Neural cell (in vitro differentiated cells): ENCODE measurements at regions not wholly inside any gene's neighbourhood (a gene's known extent, or its start where the extent isn't known, plus 50 kb on each side); places are given as distances from the start of the nearest gene placed in this dataset.

Experiments
- H2AFZ ChIP-seq: fragments of 200-600, 300-800 bp; sonication (generic), shearing (Covaris generic); 2 replicates; pipeline ENCODE4 v1.6.0; 2014; ENCODE audit warnings: low read depth, mild to moderate bottlenecking, antibody characterized with exemption, low read length, moderate library complexity
- H3F3A ChIP-seq: fragments of 200-600 bp; shearing (Covaris generic); 2 replicates; pipeline ENCODE4 v1.6.1; 2016; ENCODE audit warnings: mild to moderate bottlenecking, moderate library complexity, mixed read lengths, antibody characterized with exemption, low read length; ENCODE audit not compliant: insufficient read depth, poor library complexity, severe bottlenecking
- H3K27ac ChIP-seq: fragments of 200-600, 300-800 bp; sonication (generic), shearing (Covaris generic); 2 replicates; pipeline ENCODE4 v1.5.1; 2014; ENCODE audit warnings: mild to moderate bottlenecking, low read length, moderate library complexity
- H3K27me3 ChIP-seq: fragments of 300-800, 200-600 bp; sonication (generic), shearing (Covaris generic); 2 replicates; pipeline ENCODE4 v1.6.0; 2014; ENCODE audit warnings: mild to moderate bottlenecking, low read depth, low read length, moderate library complexity; ENCODE audit not compliant: insufficient read depth
- H3K36me3 ChIP-seq: fragments of 300-800, 200-600 bp; sonication (generic), shearing (Covaris generic); 2 replicates; pipeline ENCODE4 v1.5.1; 2014; ENCODE audit warnings: mild to moderate bottlenecking, antibody characterized with exemption, low read length, moderate library complexity; ENCODE audit not compliant: insufficient read depth
- H3K4me2 ChIP-seq: fragments of 300-800, 200-600 bp; sonication (generic), shearing (Covaris generic); 2 replicates; pipeline ENCODE4 v1.6.0; 2014; ENCODE audit warnings: mild to moderate bottlenecking, low read length
- H3K4me3 ChIP-seq: fragments of 300-800, 200-600 bp; sonication (generic), shearing (Covaris generic); 2 replicates; pipeline ENCODE4 v1.5.1; 2014; ENCODE audit warnings: mild to moderate bottlenecking, low read length, moderate library complexity
- H3K79me2 ChIP-seq: fragments of 200-600 bp; shearing (Covaris generic); replicated peaks from 2 replicates; pipeline ENCODE4 v1.6.0; 2014; ENCODE audit warnings: mild to moderate bottlenecking, low read length, moderate library complexity; ENCODE audit not compliant: insufficient read depth
- H3K9ac ChIP-seq: fragments of 300-800, 200-600 bp; sonication (generic), shearing (Covaris generic); 2 replicates; pipeline ENCODE4 v1.6.1; 2016; ENCODE audit warnings: mild to moderate bottlenecking, low read length, mixed read lengths
- H3K9me2 ChIP-seq: fragments of 200-600 bp; shearing (Covaris generic); 2 replicates; pipeline ENCODE4 v1.6.1; 2016; ENCODE audit warnings: mild to moderate bottlenecking, low read length, mixed read lengths; ENCODE audit not compliant: insufficient read depth
- H3K9me3 ChIP-seq: fragments of 200-600, 300-800 bp; sonication (generic), shearing (Covaris generic); 2 replicates; pipeline ENCODE4 v1.6.1; 2016; ENCODE audit warnings: mild to moderate bottlenecking, mixed run types, low read length, moderate library complexity, mixed read lengths
- H4K20me1 ChIP-seq: fragments of 200-600 bp; shearing (Covaris generic); 2 replicates; pipeline ENCODE4 v1.6.1; 2016; ENCODE audit warnings: mild to moderate bottlenecking, mixed run types; ENCODE audit not compliant: insufficient read depth
- EP300 ChIP-seq: fragments of 450-650 bp; conservative IDR thresholded peaks from 2 replicates; pipeline ENCODE4 v1.6.1; 2014; ENCODE audit warnings: antibody characterized with exemption, mild to moderate bottlenecking, moderate library complexity; ENCODE audit not compliant: poor library complexity, severe bottlenecking
- EZH2 ChIP-seq: fragments of 200-600, 300-800 bp; shearing (Covaris generic), sonication (generic); IDR thresholded peaks from 2 replicates; pipeline ENCODE4 v1.6.1; 2014; ENCODE audit warnings: antibody characterized with exemption, low read length, borderline replicate concordance, mild to moderate bottlenecking; ENCODE audit not compliant: insufficient read depth, poor library complexity, severe bottlenecking
- MXI1 ChIP-seq: fragments of 450-650 bp; conservative IDR thresholded peaks from 2 replicates; pipeline ENCODE4 v1.6.1; 2014; ENCODE audit warnings: antibody characterized with exemption, mild to moderate bottlenecking; ENCODE audit not compliant: poor library complexity, severe bottlenecking
- POLR2AphosphoS5 ChIP-seq: IDR thresholded peaks from 2 replicates; pipeline ENCODE4 v1.6.1; 2012
- RAD21 ChIP-seq: fragments of 450-650 bp; conservative IDR thresholded peaks from 2 replicates; pipeline ENCODE4 v1.6.1; 2014; ENCODE audit warnings: antibody characterized with exemption, mild to moderate bottlenecking, moderate library complexity
- SMC3 ChIP-seq: fragments of 450-650 bp; conservative IDR thresholded peaks from 2 replicates; pipeline ENCODE4 v1.6.1; 2014; ENCODE audit warnings: antibody characterized with exemption, mild to moderate bottlenecking, moderate library complexity; ENCODE audit not compliant: poor library complexity
- TAF1 ChIP-seq: IDR thresholded peaks from 2 replicates; pipeline ENCODE4 v1.6.1; 2012; ENCODE audit warnings: low read depth
- TF ChIP-seq, protein P1 (sequence below): IDR thresholded peaks from 2 replicates; pipeline ENCODE4 v1.6.1; 2012; ENCODE audit warnings: borderline replicate concordance
- TF ChIP-seq, protein P2 (sequence below): fragments of 450-650 bp; IDR thresholded peaks from 2 replicates; pipeline ENCODE4 v1.5.1; 2014; ENCODE audit warnings: antibody characterized with exemption, mild to moderate bottlenecking, moderate library complexity; ENCODE audit not compliant: poor library complexity, severe bottlenecking

DNA sequence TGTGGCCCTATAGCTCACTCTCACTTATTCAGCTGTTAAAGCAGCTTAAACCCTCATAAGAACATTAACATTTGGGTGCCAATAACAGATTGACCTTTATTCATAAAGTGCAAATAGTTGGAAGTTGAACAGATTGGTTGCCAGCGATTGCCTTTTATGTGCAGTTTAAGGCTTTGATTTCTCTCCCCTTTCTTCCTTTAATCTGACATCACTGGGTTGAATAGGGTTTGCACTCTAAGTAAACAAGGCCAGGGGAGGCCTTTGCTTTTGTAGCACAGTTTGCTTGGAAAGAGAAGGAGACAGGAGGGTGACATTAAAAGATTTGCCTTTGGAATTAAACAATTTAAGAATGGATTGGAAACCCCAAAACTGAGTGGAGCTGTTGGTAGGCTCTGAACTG lies 114.3 kb downstream of the NKX6-1 start:
- TF ChIP-seq EP300 = no peak
- no peak for TF ChIP-seq POLR2AphosphoS5
- TF ChIP-seq EZH2 = no peak
- no peak for TF ChIP-seq SMC3
- TF ChIP-seq TAF1 = no peak
- TF ChIP-seq, protein P1, sequence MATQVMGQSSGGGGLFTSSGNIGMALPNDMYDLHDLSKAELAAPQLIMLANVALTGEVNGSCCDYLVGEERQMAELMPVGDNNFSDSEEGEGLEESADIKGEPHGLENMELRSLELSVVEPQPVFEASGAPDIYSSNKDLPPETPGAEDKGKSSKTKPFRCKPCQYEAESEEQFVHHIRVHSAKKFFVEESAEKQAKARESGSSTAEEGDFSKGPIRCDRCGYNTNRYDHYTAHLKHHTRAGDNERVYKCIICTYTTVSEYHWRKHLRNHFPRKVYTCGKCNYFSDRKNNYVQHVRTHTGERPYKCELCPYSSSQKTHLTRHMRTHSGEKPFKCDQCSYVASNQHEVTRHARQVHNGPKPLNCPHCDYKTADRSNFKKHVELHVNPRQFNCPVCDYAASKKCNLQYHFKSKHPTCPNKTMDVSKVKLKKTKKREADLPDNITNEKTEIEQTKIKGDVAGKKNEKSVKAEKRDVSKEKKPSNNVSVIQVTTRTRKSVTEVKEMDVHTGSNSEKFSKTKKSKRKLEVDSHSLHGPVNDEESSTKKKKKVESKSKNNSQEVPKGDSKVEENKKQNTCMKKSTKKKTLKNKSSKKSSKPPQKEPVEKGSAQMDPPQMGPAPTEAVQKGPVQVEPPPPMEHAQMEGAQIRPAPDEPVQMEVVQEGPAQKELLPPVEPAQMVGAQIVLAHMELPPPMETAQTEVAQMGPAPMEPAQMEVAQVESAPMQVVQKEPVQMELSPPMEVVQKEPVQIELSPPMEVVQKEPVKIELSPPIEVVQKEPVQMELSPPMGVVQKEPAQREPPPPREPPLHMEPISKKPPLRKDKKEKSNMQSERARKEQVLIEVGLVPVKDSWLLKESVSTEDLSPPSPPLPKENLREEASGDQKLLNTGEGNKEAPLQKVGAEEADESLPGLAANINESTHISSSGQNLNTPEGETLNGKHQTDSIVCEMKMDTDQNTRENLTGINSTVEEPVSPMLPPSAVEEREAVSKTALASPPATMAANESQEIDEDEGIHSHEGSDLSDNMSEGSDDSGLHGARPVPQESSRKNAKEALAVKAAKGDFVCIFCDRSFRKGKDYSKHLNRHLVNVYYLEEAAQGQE = no peak
- TF ChIP-seq RAD21 = no peak
- TF ChIP-seq, protein P2, sequence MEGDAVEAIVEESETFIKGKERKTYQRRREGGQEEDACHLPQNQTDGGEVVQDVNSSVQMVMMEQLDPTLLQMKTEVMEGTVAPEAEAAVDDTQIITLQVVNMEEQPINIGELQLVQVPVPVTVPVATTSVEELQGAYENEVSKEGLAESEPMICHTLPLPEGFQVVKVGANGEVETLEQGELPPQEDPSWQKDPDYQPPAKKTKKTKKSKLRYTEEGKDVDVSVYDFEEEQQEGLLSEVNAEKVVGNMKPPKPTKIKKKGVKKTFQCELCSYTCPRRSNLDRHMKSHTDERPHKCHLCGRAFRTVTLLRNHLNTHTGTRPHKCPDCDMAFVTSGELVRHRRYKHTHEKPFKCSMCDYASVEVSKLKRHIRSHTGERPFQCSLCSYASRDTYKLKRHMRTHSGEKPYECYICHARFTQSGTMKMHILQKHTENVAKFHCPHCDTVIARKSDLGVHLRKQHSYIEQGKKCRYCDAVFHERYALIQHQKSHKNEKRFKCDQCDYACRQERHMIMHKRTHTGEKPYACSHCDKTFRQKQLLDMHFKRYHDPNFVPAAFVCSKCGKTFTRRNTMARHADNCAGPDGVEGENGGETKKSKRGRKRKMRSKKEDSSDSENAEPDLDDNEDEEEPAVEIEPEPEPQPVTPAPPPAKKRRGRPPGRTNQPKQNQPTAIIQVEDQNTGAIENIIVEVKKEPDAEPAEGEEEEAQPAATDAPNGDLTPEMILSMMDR = no peak
- no peak for TF ChIP-seq MXI1
- no peak overlapping the region for H3K4me2 ChIP-seq

DNA sequence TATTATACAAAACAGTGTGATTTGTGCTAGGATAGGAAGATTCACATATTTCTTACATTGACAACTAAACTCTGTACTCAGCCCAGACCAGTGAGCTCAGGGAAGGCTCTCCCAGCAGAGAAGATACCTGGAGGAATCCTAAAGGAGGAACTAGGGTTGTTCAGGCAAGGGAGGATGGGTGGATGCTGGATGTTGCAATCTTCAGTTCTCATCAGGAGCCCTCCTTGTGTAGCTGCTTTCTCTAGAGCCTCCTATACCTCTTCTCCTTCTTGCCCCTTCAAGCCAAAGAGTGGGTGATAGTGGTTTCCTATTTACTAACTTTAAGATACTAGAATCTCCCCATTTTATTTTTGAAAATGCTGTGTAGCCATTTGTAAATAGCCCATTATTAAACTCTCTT lies 117.3 kb downstream of the NKX6-1 start:
- Histone ChIP-seq H3K79me2 (no peaks in the 10 kb centered on the region), H3K27ac (no peak overlapping the region), H2AFZ (no peak overlapping the region), H4K20me1 (no peaks in the 10 kb centered on the region), H3F3A (no peaks in the 10 kb centered on the region), H3K4me2 (no peak overlapping the region), H3K4me3 (no peak overlapping the region), H3K9me3 (no peaks in the 10 kb centered on the region), H3K9me2 (no peaks in the 10 kb centered on the region), H3K36me3 (no peaks in the 10 kb centered on the region), H3K9ac (no peak overlapping the region), H3K27me3 (peaks cover 89% of the 10 kb centered on the region)
- TF ChIP-seq TAF1 (no peak), POLR2AphosphoS5 (no peak), SMC3 (no peak), EZH2 (no peak), MXI1 (no peak), RAD21 (no peak), EP300 (no peak)
- TF ChIP-seq, protein P2 = no peak
- TF ChIP-seq, protein P1 = no peak

More for the DNA sequence above, 114.3 kb downstream of the NKX6-1 start:
- no peaks in the 10 kb centered on the region for H3K79me2 ChIP-seq
- peaks cover 97% of the 10 kb centered on the region for H3K27me3 ChIP-seq
- no peak overlapping the region for H3K4me3 ChIP-seq
- H3K27ac ChIP-seq = no peak overlapping the region
- H3K9me3 ChIP-seq = no peaks in the 10 kb centered on the region
- no peak overlapping the region for H2AFZ ChIP-seq
- H3K36me3 ChIP-seq = no peaks in the 10 kb centered on the region
- H3K9ac ChIP-seq = no peak overlapping the region
- H3F3A ChIP-seq = no peaks in the 10 kb centered on the region
- no peaks in the 10 kb centered on the region for H4K20me1 ChIP-seq
- H3K9me2 ChIP-seq = no peaks in the 10 kb centered on the region
